PC-9 (cell line): ENCODE measurements at regions not wholly inside any gene's neighbourhood (a gene's known extent, or its start where the extent isn't known, plus 50 kb on each side); places are given as distances from the start of the nearest gene placed in this dataset.

Experiments
- EZH2 ChIP-seq: fragments of 200-600 bp; sonication (generic); IDR thresholded peaks from 2 replicates; pipeline ENCODE4 v1.8.0; 2017; ENCODE audit warnings: antibody characterized with exemption, low read depth
- TF ChIP-seq, protein P1 (sequence below): fragments of 200-600 bp; sonication (generic); conservative IDR thresholded peaks from 2 replicates; pipeline ENCODE4 v1.6.1; 2017; ENCODE audit warnings: mixed run types, antibody characterized with exemption, mild to moderate bottlenecking, moderate library complexity

GRCh38 chr14:88950069-88950468 lies 125.6 kb downstream of the TTC8 start:
- TF ChIP-seq, protein P1, sequence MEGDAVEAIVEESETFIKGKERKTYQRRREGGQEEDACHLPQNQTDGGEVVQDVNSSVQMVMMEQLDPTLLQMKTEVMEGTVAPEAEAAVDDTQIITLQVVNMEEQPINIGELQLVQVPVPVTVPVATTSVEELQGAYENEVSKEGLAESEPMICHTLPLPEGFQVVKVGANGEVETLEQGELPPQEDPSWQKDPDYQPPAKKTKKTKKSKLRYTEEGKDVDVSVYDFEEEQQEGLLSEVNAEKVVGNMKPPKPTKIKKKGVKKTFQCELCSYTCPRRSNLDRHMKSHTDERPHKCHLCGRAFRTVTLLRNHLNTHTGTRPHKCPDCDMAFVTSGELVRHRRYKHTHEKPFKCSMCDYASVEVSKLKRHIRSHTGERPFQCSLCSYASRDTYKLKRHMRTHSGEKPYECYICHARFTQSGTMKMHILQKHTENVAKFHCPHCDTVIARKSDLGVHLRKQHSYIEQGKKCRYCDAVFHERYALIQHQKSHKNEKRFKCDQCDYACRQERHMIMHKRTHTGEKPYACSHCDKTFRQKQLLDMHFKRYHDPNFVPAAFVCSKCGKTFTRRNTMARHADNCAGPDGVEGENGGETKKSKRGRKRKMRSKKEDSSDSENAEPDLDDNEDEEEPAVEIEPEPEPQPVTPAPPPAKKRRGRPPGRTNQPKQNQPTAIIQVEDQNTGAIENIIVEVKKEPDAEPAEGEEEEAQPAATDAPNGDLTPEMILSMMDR = no peak
- TF ChIP-seq EZH2 = no peak
